GM19463 (cell line): ENCODE measurements at regions not wholly inside any gene's neighbourhood (a gene's known extent, or its start where the extent isn't known, plus 50 kb on each side); places are given as distances from the start of the nearest gene placed in this dataset.
"Not testable (repeated sequence)": the region's sequence is repeated elsewhere in the genome, so short reads cannot be mapped to it uniquely, and the experiment has no call there.

Experiments used
- ATAC-seq: cut with Tn5 transposase; IDR thresholded peaks from one replicate; pipeline ENCODE4 v1.9.1; 2021; ENCODE audit warnings: mild to moderate bottlenecking, moderate library complexity; ENCODE audit not compliant: unreplicated experiment

GRCh38 chr4:9505341-9505740 lies 61.1 kb downstream of the DEFB131A start:
- not testable (repeated sequence) for ATAC-seq

DNA sequence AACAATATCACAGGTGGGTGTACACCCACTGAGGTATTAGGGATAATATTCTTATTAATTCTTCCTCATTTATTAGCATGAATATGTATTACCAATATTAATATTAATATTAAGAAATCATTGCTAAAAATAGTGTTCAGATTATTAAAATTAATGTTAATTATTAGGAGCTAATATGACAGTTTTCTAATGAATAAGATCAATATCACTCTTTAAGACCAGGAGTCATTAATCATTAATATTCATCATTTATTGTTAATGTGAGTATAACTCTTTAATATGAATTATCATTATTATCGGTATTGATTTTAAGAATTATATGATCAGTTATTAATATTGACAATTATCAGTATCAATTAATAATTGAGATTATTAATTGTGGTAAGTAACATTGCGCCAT lies 62.5 kb downstream of the DEFB131A start:
- ATAC-seq = not testable (repeated sequence)

DNA sequence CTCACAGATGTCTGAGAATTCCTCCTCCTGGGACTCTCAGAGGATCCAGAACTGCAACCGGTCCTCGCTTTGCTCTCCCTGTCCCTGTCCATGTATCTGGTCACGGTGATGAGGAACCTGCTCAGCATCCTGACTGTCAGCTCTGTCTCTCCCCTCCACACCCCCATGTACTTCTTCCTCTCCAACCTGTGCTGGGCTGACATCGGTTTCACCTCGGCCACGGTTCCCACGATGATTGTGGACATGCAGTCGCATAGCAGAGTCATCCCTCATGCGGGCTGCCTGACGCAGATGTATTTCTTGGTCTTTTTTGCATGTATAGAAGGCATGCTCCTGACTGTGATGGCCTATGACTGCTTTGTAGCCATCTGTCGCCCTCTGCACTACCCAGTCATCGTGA lies 68.7 kb downstream of the DEFB131A start:
- ATAC-seq = not testable (repeated sequence)

DNA sequence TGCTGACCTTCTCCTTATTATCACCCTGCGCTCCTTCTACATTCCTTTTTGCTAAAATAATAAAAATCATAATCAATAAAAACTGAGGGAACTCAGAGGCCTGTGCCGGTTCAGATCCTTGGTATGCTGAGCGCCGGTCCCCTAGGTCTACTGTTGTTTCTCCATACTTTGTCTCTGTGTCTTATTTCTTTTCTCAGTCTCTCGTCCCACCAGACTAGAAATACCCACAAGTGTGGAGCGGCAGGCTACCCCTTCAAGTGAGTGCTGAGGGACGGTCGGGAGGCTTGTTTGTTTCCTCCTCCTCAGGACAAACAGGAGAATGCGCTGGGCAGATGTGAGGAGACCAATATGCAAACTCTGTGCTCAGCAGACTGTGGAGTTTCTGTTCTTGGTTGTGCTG lies 75.4 kb downstream of the DEFB131A start:
- ATAC-seq = not testable (repeated sequence)

DNA sequence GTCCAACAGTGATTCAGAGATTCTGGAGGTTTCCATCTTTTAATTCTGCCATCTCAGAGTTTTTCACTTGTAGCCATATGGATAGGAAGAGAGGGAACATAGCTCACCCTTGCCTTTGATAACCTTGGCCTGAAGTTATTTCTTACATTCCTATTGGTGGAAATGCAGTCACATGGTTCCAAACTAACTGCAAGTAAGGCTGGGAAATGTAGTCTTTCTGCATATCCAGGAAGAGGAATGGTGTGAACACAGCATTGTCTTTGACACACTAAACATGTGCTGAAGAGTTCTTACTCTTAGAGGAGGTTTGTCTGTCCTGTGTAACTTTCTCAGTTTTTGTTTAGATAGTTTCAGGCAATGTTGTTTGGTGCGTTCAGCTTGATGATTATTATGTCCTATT lies 78.7 kb downstream of the DEFB131A start:
- ATAC-seq = not testable (repeated sequence)

DNA sequence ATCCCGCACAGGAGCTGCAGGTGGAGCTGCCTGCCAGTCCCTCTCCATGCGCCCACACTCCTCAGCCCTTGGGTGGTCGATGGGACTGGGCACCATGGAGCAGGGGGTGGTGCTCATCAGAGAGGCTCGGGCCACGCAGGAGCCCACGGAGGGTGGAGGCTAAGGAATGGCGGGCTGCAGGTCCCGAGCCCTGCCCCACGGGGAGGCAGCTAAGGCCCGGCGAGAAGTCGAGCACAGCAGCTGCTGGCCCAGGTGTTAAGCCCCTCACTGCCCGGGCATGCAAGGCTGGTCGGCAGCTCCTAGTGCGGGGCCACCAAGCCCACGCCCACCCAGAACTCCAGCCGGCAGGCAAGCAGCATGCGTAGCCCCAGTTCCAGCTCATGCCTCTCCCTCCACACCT lies 80.2 kb downstream of the DEFB131A start:
- ATAC-seq = not testable (repeated sequence)

GRCh38 chr4:9532134-9532862 lies 88.1 kb downstream of the DEFB131A start:
- ATAC-seq = not testable (repeated sequence)

DNA sequence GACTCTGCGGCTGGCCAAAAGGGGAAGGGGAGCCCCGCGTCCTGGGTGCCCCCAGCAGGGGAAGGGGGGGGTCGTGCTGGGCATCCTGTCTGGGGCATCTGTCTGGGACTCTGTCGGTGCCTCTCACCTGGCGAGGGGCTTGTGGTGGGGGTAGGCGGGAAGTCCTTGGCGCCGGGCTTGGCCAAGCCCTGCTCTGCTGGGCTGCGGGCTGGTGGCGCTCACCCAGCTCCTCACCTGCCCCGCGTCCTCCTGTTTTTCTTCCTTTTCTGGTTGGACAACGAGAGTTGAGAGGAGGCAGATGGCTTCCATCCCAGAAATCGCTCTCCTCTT lies 88.6 kb downstream of the DEFB131A start:
- not testable (repeated sequence) for ATAC-seq

- not testable (repeated sequence) for ATAC-seq
Measured at GRCh38 chr4:9537101-9537500, 92.9 kb downstream of the DEFB131A start.

DNA sequence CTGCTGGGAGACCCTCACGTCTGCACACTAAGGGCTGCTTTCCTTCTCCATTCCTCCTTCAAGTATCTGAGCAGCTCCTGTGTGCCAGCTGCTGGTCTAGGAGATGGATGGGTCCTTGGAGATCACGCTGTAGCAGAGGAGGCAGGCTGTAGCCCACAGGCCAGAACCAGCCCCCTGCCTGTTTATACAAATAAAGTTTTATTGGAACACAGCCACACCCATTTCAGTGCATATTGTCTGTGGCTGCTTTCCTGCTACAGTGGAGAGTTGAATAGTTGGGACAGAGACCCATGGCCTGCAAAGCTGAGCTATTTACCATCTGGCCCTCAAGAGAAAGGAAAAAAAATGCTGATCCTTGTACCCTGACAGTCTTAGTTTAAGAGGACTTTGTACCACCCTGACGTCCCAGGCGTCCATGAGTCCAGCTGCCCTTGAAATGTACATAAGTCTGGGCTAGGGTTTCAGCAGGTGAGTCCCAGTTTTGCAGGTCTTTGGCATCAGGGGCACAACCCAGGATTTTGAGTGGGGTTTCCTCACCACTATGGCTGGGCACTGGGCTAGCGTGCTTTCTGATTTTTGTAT lies 95.8 kb downstream of the DEFB131A start:
- ATAC-seq = not testable (repeated sequence)

GRCh38 chr4:9541388-9541915 lies 97.2 kb downstream of the DEFB131A start:
- not testable (repeated sequence) for ATAC-seq

GRCh38 chr4:9544851-9545250 lies 100.6 kb downstream of the DEFB131A start:
- ATAC-seq = not testable (repeated sequence)

- not testable (repeated sequence) for ATAC-seq
Measured at GRCh38 chr4:9547470-9547869, 103.3 kb downstream of the DEFB131A start.

- not testable (repeated sequence) for ATAC-seq
Measured at GRCh38 chr4:9556076-9556475, 111.9 kb downstream of the DEFB131A start.

GRCh38 chr4:9577869-9578268 lies 133.7 kb downstream of the DEFB131A start:
- not testable (repeated sequence) for ATAC-seq

DNA sequence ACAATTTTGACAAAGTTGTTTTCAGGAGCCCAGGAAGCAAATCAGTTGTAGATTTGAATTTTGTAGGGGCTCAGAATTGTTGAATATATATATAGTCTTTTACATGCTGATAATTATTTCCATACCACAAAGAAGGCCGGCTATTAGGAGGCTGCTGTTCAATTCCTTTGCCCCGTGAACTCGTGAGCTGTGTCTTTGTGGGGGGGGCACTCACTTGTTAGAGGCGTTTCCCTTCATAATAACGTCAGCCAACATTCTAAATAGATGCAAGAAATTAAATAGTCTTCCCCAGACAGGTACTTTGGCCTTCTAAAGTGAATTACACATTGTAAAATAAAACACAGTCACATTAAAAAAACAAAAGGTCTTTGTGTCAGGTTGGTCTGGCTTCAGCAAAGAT lies 138.7 kb downstream of the DEFB131A start:
- ATAC-seq = not testable (repeated sequence)

DNA sequence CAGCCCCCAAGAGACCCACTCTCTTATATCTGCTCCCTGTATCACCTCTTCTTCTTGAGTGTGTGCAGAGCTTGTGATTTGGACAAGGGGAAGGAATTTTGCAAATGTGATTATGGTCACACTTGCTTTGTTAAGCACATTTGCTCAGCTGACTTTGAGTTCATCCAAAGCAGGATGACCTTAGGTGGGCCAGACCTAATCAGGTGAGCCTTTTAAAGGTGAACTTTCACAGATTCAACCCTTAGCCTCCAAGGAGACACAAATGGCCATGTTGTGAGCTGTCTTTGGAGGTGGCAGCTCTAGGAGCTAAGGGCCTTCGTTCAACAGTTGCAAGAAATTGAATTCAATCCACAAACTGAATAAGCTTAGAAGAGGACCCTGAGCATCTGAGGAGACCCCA lies 147.8 kb downstream of the DEFB131A start:
- ATAC-seq = no peak

DNA sequence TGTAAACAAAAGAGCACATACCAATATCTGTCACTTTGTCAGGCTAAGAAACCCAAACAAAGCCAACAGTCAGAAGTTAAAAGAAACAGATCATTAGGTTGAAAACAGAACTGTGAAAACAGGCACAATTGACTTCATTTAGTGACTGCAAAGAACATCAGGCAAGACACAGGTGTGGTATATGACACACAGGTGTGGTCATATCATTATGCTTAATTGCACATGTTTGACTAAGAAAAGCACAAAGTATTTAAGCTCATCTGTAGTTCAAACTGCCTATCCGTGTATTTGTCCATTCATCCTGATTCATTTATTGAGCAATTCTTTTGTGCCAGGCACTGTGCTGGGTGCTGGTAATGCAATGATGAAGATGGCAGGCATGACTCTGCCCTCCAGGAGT lies 150.7 kb downstream of the DEFB131A start:
- ATAC-seq = no peak

DNA sequence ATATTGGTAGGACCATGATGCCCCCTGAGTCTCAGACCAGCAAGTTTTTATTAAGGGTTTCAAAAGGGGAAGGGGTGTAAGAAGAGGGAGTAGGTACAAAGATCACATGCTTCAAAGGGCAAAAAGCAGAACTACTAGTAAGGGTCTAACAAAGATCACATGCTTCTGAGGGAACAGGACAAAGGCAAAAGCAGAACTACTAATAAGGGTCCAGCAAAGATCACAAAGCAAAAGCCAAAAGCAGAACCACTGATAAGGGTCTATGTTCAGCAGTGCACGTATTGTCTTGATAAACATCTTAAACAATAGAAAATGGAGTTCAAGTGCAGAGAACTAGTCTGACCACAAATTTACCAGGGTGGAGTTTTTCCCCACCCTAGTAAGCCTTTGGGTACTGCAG lies 151.3 kb downstream of the DEFB131A start:
- ATAC-seq = not testable (repeated sequence)

DNA sequence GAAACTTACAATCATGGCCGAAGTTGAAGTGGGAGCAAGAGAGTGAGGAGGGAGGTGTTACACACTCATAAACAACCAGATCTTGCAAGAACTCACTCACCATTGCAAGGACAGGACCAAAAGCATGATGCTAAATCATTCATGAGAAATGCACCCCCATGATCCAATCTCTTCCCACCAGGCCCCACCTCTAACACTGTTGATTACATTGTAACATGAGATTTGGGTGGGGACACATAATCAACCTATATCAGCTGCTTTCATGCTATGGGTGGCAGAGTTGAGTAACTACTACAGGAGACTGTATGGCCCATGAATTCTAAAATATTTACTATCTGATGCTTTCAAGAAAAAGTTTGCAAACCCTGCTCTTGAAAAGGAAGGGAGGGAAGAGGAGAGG lies 155.1 kb downstream of the DEFB131A start:
- no peak for ATAC-seq

DNA sequence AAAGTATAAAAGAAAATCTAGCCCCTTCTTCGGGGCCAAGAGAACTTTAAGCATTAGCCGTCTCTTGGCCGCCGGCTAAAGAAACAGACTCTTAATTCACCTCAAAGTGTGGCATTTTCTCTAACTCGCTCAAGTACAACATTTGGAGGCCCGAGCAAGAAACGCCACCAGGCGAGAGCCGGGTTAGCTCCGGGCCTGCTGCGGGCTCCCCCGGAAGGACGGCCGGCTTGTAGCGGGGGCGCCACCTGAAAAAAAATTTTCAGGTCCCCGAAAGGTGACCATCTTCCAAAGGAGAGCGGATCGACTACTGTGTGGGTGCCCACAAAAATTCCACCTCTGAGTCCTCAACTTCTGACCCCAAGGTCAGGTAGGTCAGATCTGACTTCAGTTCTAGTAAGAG lies 156.0 kb downstream of the DEFB131A start:
- ATAC-seq = no peak

DNA sequence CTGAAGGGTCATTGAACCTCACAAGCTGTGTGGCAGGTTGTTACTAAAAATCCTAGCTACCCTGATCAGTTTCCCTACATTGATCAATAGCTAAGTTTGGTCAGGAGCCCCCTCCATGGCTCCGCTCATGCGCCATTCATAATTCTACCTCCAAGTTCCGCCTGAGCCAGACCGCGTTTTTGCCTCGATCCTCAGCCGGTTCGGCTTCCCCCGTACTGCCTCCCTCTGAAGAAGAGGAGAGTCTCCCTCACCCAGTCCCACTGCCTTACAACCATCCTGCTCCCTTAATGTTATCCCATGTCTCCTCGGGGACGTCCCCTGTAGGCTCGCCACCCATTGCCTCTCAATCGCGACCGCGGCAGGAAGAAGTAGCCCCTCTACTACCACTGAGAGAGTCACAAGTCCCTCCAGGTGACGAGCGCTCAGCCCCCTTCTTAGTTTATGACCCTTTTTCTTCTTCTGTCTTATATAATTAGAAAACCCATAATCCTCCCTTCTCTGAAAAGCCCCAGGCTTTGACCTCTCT lies 158.2 kb downstream of the DEFB131A start:
- no peak for ATAC-seq
